MM.1S (cell line): ENCODE measurements at regions not wholly inside any gene's neighbourhood (a gene's known extent, or its start where the extent isn't known, plus 50 kb on each side); places are given as distances from the start of the nearest gene placed in this dataset.
"Not testable (repeated sequence)": the region's sequence is repeated elsewhere in the genome, so short reads cannot be mapped to it uniquely, and the experiment has no call there.

ENCODE experiments used
- DNase-seq: peaks from one replicate; pipeline ENCODE4 v3.0.0-alpha.2; 2015
- H2AFZ ChIP-seq: fragments of 300-600 bp; sonication (generic); 2 replicates; pipeline ENCODE4 v1.6.0; 2016; ENCODE audit warnings: antibody characterized with exemption, low read length
- H3F3A ChIP-seq: fragments of 300-600 bp; sonication (generic); 2 replicates; pipeline ENCODE4 v1.6.1; 2016; ENCODE audit warnings: mild to moderate bottlenecking, antibody characterized with exemption, low read length, moderate library complexity, mixed read lengths; ENCODE audit not compliant: insufficient read depth
- H3K27ac ChIP-seq: fragments of 300-600 bp; sonication (generic); 2 replicates; pipeline ENCODE4 v1.5.1; 2016; ENCODE audit warnings: mild to moderate bottlenecking, low read length
- H3K27me3 ChIP-seq: fragments of 300-600 bp; sonication (generic); replicated peaks from 2 replicates; pipeline ENCODE4 v1.6.0; 2016; ENCODE audit warnings: low read length; ENCODE audit not compliant: insufficient read depth
- H3K36me3 ChIP-seq: fragments of 300-600 bp; sonication (generic); replicated peaks from 2 replicates; pipeline ENCODE4 v1.6.1; 2016; ENCODE audit warnings: mild to moderate bottlenecking, low read length, mixed read lengths; ENCODE audit not compliant: insufficient read depth
- H3K4me1 ChIP-seq: fragments of 300-600 bp; sonication (generic); 2 replicates; pipeline ENCODE4 v1.6.1; 2016; ENCODE audit warnings: low read length, mixed read lengths
- H3K4me2 ChIP-seq: fragments of 300-600 bp; sonication (generic); 2 replicates; pipeline ENCODE4 v1.6.0; 2016; ENCODE audit warnings: low read depth, low read length
- H3K4me3 ChIP-seq: fragments of 300-600 bp; sonication (generic); 2 replicates; pipeline ENCODE4 v1.5.1; 2016; ENCODE audit warnings: low read length, mixed read lengths
- H3K79me2 ChIP-seq: fragments of 300-600 bp; sonication (generic); 2 replicates; pipeline ENCODE4 v1.6.1; 2016; ENCODE audit warnings: mixed run types, low read length, mixed read lengths
- H3K9ac ChIP-seq: fragments of 300-600 bp; sonication (generic); 2 replicates; pipeline ENCODE4 v1.6.1; 2016; ENCODE audit warnings: low read length, mixed read lengths
- H3K9me2 ChIP-seq: fragments of 300-600 bp; sonication (generic); replicated peaks from 2 replicates; pipeline ENCODE4 v1.6.1; 2016; ENCODE audit warnings: mild to moderate bottlenecking, low read length, mixed read lengths; ENCODE audit not compliant: insufficient read depth
- H3K9me3 ChIP-seq: fragments of 300-600 bp; sonication (generic); replicated peaks from 2 replicates; pipeline ENCODE4 v1.6.1; 2016; ENCODE audit warnings: mild to moderate bottlenecking, low read length, mixed read lengths; ENCODE audit not compliant: insufficient read depth
- H4K20me1 ChIP-seq: fragments of 300-600 bp; sonication (generic); 2 replicates; pipeline ENCODE4 v1.6.1; 2016; ENCODE audit warnings: mild to moderate bottlenecking, low read length, moderate library complexity, mixed read lengths; ENCODE audit not compliant: insufficient read depth
- CTCF ChIP-seq: fragments of 300-600 bp; sonication (generic); IDR thresholded peaks from 2 replicates; pipeline ENCODE4 v1.5.1; 2016; ENCODE audit warnings: antibody characterized with exemption, low read length, mixed read lengths
- EZH2 ChIP-seq: fragments of 300-600 bp; sonication (generic); optimal IDR thresholded peaks from 2 replicates; pipeline ENCODE3; 2017; ENCODE audit warnings: low read depth, mild to moderate bottlenecking, antibody characterized with exemption, low read length, mixed read lengths
- EZH2phosphoT487 ChIP-seq: fragments of 300-600 bp; sonication (generic); IDR thresholded peaks from 2 replicates; pipeline ENCODE4 v1.6.1; 2018; ENCODE audit warnings: antibody characterized with exemption, low read length

DNA sequence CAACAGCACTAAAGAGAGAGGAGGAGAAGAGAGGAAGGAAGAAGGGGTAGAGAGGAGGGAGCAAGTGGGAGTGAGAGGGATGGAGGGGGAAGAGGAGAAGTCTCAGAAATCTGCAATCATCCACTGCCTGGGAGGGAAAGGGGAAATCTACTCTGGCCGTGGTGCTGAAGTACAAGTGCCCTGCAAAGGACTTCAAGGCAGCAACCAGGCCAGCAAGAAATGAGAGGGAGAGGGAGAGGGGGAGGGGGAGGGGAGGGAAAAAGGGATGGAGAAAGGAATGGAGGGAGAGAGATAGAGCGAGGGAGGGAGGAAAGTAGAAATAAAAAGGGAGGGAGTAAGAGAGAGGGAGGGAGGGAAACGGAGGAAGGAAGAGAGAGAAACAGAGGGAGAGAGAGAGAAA lies 130.8 kb upstream of the EEF2KMT start:
- Histone ChIP-seq H3K9me2 (no peaks in the 10 kb centered on the region), H3K4me2 (no peak overlapping the region), H3K27ac (no peak overlapping the region), H3K36me3 (no peaks in the 10 kb centered on the region), H3K4me3 (no peak overlapping the region), H3K27me3 (no peaks in the 10 kb centered on the region; the same call in 1 of the 2 replicates), H2AFZ (no peak overlapping the region), H3K9ac (no peak overlapping the region), H3K4me1 (no peaks in the 10 kb centered on the region), H3F3A (no peaks in the 10 kb centered on the region), H4K20me1 (no peaks in the 10 kb centered on the region), H3K9me3 (no peaks in the 10 kb centered on the region), H3K79me2 (no peaks in the 10 kb centered on the region)
- no peak for DNase-seq
- TF ChIP-seq EZH2 (no peak), CTCF (no peak), EZH2phosphoT487 (no peak)

DNA sequence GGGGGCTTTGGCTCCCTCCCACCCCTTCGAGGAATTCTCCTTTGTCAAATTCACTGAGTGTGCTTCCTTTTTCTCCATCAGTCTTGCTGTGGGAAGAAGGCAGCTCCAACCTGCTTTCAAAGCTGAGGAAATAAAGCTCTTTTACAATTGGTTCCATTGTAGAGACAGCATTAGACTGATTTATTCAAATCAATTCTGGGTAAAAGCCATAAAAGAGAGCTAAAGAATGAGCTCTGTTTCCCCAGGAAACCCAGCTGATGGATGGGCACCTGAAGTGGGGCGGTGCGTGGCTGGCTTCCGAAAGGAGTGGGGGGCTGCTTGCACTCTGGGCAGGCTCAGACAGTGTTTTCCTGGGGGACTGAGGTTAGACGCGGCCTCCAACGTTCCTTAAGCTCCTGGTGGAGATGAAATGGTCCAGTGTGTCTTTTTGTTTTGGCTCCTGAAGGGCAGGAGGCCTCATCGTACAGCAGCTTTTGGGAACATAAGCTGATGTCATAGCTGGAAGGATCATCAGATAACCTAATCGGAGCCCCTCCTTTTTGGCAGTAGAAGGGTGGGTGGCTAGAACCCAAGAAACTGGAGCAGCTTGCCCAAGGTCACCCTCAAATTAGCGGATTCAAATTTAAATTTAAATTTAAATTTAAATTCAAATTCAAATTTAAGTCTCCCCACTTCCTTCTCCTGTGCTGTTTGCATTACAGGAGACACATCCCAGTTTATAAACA lies 128.5 kb upstream of the EEF2KMT start:
- Histone ChIP-seq H3K27me3 (no peaks in the 10 kb centered on the region; the same call in 1 of the 2 replicates), H3K9ac (no peak overlapping the region), H3K4me2 (no peak overlapping the region), H3K4me3 (no peak overlapping the region), H2AFZ (no peak overlapping the region), H3K27ac (no peak overlapping the region), H4K20me1 (no peaks in the 10 kb centered on the region), H3K79me2 (no peaks in the 10 kb centered on the region), H3K4me1 (no peaks in the 10 kb centered on the region), H3K9me3 (no peaks in the 10 kb centered on the region), H3K36me3 (no peaks in the 10 kb centered on the region), H3F3A (no peaks in the 10 kb centered on the region), H3K9me2 (no peaks in the 10 kb centered on the region)
- no peak for DNase-seq
- TF ChIP-seq CTCF = no peak
- no peak for TF ChIP-seq EZH2

DNA sequence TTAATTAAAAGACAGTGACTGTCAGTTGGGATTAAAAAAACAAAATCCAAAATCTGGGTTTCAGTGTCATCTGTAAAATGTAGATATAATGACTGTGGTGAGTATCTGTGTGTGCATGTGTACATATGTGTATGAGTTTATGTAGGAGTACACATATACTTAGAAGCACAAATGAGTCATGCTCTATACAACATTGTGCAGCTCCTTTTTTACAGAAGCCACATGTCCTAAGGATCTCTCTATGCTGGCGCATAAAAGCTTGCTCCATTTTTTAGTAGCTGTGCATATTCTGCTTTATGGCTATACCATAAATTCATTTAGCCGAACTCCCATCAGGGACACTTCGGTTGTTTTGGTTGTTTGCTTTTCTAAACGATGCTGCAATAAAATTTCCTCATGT lies 125.2 kb upstream of the EEF2KMT start:
- no peaks in the 10 kb centered on the region for H3F3A ChIP-seq
- H3K9me2 ChIP-seq = no peaks in the 10 kb centered on the region
- DNase-seq = no peak
- H2AFZ ChIP-seq = no peak overlapping the region
- no peak overlapping the region for H3K4me3 ChIP-seq
- H3K27ac ChIP-seq = no peak overlapping the region
- no peaks in the 10 kb centered on the region; the same call in 1 of the 2 replicates for H3K27me3 ChIP-seq
- TF ChIP-seq CTCF (no peak), EZH2phosphoT487 (no peak), EZH2 (no peak)
- no peaks in the 10 kb centered on the region for H4K20me1 ChIP-seq
- H3K79me2 ChIP-seq = no peaks in the 10 kb centered on the region
- no peaks in the 10 kb centered on the region for H3K36me3 ChIP-seq
- H3K4me2 ChIP-seq = no peak overlapping the region
- H3K9ac ChIP-seq = no peak overlapping the region
- H3K9me3 ChIP-seq = no peaks in the 10 kb centered on the region
- no peaks in the 10 kb centered on the region for H3K4me1 ChIP-seq

GRCh38 chr16:5221831-5222230 lies 124.2 kb upstream of the EEF2KMT start:
- H3K4me1 ChIP-seq, DNase-seq, H3K4me2 ChIP-seq, H3F3A ChIP-seq, H4K20me1 ChIP-seq, H3K9me3 ChIP-seq, H3K27ac ChIP-seq, H3K36me3 ChIP-seq, H3K79me2 ChIP-seq, H3K27me3 ChIP-seq, H3K9ac ChIP-seq, H3K4me3 ChIP-seq, H3K9me2 ChIP-seq, H2AFZ ChIP-seq: not testable (repeated sequence)
